ENCODE measurements at regions not wholly inside any gene's neighbourhood (a gene's known extent, or its start where the extent isn't known, plus 50 kb on each side); places are given as distances from the start of the nearest gene placed in this dataset.

DNA sequence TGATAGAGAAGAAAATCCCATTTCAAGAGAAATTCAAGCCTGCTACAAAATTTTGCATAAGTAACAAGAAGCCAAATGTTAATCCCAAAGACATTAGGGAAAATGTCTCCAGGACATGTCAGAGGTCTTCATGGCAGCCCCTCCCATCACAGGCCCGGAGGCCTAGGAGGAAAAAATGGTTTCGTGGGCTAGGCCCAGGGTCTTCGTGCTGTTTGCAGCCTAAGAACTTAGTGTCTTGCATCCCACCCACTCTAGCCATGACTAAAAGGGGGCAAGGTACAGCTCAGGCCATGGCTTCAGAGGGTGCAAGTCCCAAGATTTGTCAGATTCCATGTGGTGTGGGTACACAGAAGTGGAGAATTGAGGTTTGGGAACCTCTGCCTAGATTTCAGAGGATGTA, 57.8 kb upstream of the TAPT1 start:
- TF ChIP-seq NR1H2 (CRISPR knock-in tag; IDR thresholded peaks at IDR 0.05; ENCODE audit: borderline replicate concordance, low read depth): no peak
- TF ChIP-seq, protein P1, sequence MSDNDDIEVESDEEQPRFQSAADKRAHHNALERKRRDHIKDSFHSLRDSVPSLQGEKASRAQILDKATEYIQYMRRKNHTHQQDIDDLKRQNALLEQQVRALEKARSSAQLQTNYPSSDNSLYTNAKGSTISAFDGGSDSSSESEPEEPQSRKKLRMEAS (IDR thresholded peaks at IDR 0.05): no peak

Measured in HepG2 (cell line).